Smooth muscle cell (in vitro differentiated cells): ENCODE measurements at regions not wholly inside any gene's neighbourhood (a gene's known extent, or its start where the extent isn't known, plus 50 kb on each side); places are given as distances from the start of the nearest gene placed in this dataset.
"Not testable (repeated sequence)": the region's sequence is repeated elsewhere in the genome, so short reads cannot be mapped to it uniquely, and the experiment has no call there.

Experiments
- DNase-seq: peaks from one replicate; lab custom pipeline; 2025; ENCODE audit not compliant: unreplicated experiment; lab: John Stamatoyannopoulos, UW
- H2AFZ ChIP-seq: fragments of 200-600 bp; sonication (generic); 2 replicates; pipeline ENCODE4 v1.6.0; 2016; ENCODE audit warnings: antibody characterized with exemption, low read depth, mild to moderate bottlenecking
- H3F3A ChIP-seq: fragments of 200-600 bp; sonication (generic); 2 replicates; pipeline ENCODE4 v1.6.0; 2017; ENCODE audit warnings: antibody characterized with exemption, low read depth
- H3K27ac ChIP-seq: fragments of 200-600 bp; sonication (generic); 2 replicates; pipeline ENCODE4 v1.5.1; 2016; ENCODE audit warnings: low read depth, mild to moderate bottlenecking
- H3K27me3 ChIP-seq: fragments of 200-600 bp; sonication (generic); 2 replicates; pipeline ENCODE4 v1.6.1; 2016; ENCODE audit warnings: low read depth, mild to moderate bottlenecking
- H3K36me3 ChIP-seq: fragments of 200-600 bp; sonication (generic); 2 replicates; pipeline ENCODE4 v1.5.1; 2016; ENCODE audit warnings: low read depth
- H3K4me1 ChIP-seq: fragments of 200-600 bp; sonication (generic); 2 replicates; pipeline ENCODE4 v1.5.1; 2016; ENCODE audit warnings: low read depth
- H3K4me2 ChIP-seq: fragments of 200-600 bp; sonication (generic); 2 replicates; pipeline ENCODE4 v1.6.0; 2016; ENCODE audit warnings: mild to moderate bottlenecking
- H3K4me3 ChIP-seq: fragments of 200-600 bp; sonication (generic); 2 replicates; pipeline ENCODE4 v1.5.1; 2016; ENCODE audit warnings: mild to moderate bottlenecking
- H3K79me2 ChIP-seq: fragments of 200-600 bp; sonication (generic); 2 replicates; pipeline ENCODE4 v1.6.0; 2016; ENCODE audit warnings: low read depth, mild to moderate bottlenecking
- H3K9ac ChIP-seq: fragments of 200-600 bp; sonication (generic); 2 replicates; pipeline ENCODE4 v1.6.0; 2016; ENCODE audit warnings: low read depth
- H3K9me3 ChIP-seq: fragments of 200-600 bp; sonication (generic); replicated peaks from 2 replicates; pipeline ENCODE4 v1.5.1; 2016; ENCODE audit warnings: low read depth
- H4K20me1 ChIP-seq: fragments of 200-600 bp; sonication (generic); 2 replicates; pipeline ENCODE4 v1.6.0; 2016; ENCODE audit warnings: low read depth
- WGBS: methylation state at CpG from one replicate; pipeline ENCODE4 v1.1.7; 2016; ENCODE audit warnings: low lambda C conversion rate; 5-methylcytosine and 5-hydroxymethylcytosine counted together
- TF ChIP-seq, protein P1 (sequence below): fragments of 200-600 bp; sonication (generic); IDR thresholded peaks from 2 replicates; pipeline ENCODE4 v1.5.1; 2017; ENCODE audit warnings: borderline replicate concordance, mild to moderate bottlenecking, antibody characterized with exemption; ENCODE audit not compliant: insufficient read depth, poor library complexity, severe bottlenecking

DNA sequence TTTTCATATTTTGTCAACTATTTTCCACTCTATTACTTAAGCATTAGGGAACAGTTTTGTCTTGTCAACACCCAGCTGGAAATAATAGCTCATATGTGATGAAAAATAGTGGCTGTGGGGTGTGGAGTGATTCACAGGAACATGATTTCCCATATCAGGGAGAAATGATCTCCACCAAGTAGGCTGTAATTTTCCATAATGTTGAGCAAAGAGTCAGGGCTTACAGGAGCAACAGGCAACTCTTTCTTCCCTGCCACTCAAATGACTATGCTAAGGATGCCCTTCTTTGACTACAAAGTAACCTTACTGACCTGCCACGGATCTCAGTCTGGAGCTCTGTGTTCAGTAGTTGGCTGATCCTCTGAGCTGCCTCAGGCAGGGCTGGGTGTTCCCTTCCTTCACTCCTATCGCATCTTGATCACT, 90.0 kb upstream of the GATB start:
- no peaks in the 10 kb centered on the region for H3F3A ChIP-seq
- no peaks in the 10 kb centered on the region for H3K79me2 ChIP-seq
- no peak overlapping the region for H3K4me2 ChIP-seq
- H3K27me3 ChIP-seq = no peaks in the 10 kb centered on the region
- no peaks in the 10 kb centered on the region for H3K36me3 ChIP-seq
- WGBS = 86% methylated on average over 2 of the region's 2 CpGs
- TF ChIP-seq, protein P1, sequence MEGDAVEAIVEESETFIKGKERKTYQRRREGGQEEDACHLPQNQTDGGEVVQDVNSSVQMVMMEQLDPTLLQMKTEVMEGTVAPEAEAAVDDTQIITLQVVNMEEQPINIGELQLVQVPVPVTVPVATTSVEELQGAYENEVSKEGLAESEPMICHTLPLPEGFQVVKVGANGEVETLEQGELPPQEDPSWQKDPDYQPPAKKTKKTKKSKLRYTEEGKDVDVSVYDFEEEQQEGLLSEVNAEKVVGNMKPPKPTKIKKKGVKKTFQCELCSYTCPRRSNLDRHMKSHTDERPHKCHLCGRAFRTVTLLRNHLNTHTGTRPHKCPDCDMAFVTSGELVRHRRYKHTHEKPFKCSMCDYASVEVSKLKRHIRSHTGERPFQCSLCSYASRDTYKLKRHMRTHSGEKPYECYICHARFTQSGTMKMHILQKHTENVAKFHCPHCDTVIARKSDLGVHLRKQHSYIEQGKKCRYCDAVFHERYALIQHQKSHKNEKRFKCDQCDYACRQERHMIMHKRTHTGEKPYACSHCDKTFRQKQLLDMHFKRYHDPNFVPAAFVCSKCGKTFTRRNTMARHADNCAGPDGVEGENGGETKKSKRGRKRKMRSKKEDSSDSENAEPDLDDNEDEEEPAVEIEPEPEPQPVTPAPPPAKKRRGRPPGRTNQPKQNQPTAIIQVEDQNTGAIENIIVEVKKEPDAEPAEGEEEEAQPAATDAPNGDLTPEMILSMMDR = no peak
- no peak overlapping the region for H3K27ac ChIP-seq
- no peaks in the 10 kb centered on the region for H3K9me3 ChIP-seq
- no peak for DNase-seq
- H3K4me1 ChIP-seq = no peaks in the 10 kb centered on the region
- no peak overlapping the region for H3K9ac ChIP-seq
- no peak overlapping the region for H2AFZ ChIP-seq
- H3K4me3 ChIP-seq = no peak overlapping the region
- H4K20me1 ChIP-seq = no peaks in the 10 kb centered on the region

DNA sequence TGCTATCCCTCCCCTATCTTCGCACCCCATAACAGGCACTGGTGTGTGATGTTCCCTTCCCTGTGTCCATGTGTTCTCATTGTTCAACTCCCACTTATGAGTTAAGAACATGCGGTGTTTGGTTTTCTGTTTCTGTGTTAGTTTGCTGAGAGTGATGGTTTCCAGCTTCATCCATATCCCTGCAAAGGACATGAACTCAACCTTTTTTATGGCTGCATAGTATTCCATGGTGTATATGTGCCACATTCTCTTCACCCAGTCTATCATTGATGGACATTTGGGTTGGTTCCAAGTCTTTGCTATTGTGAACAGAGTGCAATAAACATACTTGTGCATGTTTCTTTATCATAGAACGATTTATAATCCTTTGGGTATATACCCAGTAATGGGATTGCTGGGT, 84.7 kb upstream of the GATB start:
- H3K9ac ChIP-seq, H3K4me3 ChIP-seq, H4K20me1 ChIP-seq, H3K27ac ChIP-seq, H3K4me2 ChIP-seq, H3K36me3 ChIP-seq, H2AFZ ChIP-seq, H3K4me1 ChIP-seq, H3K27me3 ChIP-seq, DNase-seq, H3F3A ChIP-seq, H3K79me2 ChIP-seq, H3K9me3 ChIP-seq: not testable (repeated sequence)
- 91% methylated on average over 3 of the region's 3 CpGs for WGBS

- H3K27ac ChIP-seq = no peak overlapping the region
- no peak for DNase-seq
- no peak overlapping the region for H3K4me2 ChIP-seq
- no peaks in the 10 kb centered on the region for H3K36me3 ChIP-seq
- WGBS = 84% methylated on average over 4 of the region's 4 CpGs
- TF ChIP-seq, protein P1 = no peak
- no peaks in the 10 kb centered on the region for H3F3A ChIP-seq
- no peak overlapping the region for H3K9ac ChIP-seq
- no peaks in the 10 kb centered on the region for H3K79me2 ChIP-seq
- H3K4me1 ChIP-seq = no peaks in the 10 kb centered on the region
- no peaks in the 10 kb centered on the region for H3K9me3 ChIP-seq
- no peak overlapping the region for H2AFZ ChIP-seq
- no peaks in the 10 kb centered on the region for H4K20me1 ChIP-seq
- no peak overlapping the region for H3K4me3 ChIP-seq
- no peaks in the 10 kb centered on the region for H3K27me3 ChIP-seq
Observed at GRCh38 chr4:151842430-151843079, 81.7 kb upstream of the GATB start.

DNA sequence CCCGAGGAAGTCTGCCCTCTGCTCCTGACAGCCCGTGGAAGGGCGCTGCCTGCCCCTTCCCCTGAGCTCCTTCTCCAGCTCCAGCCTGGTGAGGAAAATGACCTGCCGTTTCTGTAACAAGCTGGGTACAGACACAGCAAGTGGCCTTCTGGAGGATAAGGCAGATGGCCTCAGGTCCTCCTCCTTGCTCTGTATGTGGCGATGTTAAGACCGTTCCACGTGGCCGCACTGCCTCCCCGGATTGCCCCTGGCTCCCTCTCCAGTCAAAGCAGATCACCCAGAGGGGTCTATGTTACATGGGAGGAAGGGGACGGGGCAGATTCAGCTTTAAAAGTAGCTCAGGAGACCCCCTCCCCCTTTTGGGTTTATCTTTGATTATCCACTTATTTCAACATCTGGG, 80.3 kb upstream of the GATB start:
- Histone ChIP-seq H4K20me1 (no peaks in the 10 kb centered on the region), H3K9me3 (no peaks in the 10 kb centered on the region), H3K27me3 (no peaks in the 10 kb centered on the region), H3K4me2 (no peak overlapping the region), H3K36me3 (no peaks in the 10 kb centered on the region), H3F3A (no peaks in the 10 kb centered on the region), H3K4me3 (no peak overlapping the region), H3K4me1 (no peaks in the 10 kb centered on the region), H3K9ac (no peak overlapping the region), H3K79me2 (no peaks in the 10 kb centered on the region), H2AFZ (no peak overlapping the region), H3K27ac (no peak overlapping the region)
- 82% methylated on average over 10 of the region's 10 CpGs for WGBS
- DNase-seq = no peak
- TF ChIP-seq, protein P1 = no peak
